ENCODE measurements at regions not wholly inside any gene's neighbourhood (a gene's known extent, or its start where the extent isn't known, plus 50 kb on each side); places are given as distances from the start of the nearest gene placed in this dataset.

GRCh38 chr10:123559066-123559822 lies 106.9 kb upstream of the GPR26 start:
- peak; percentile 66 for ATAC-seq (replicated peaks)
- Mint-ChIP-seq H3K4me3 (no peak overlapping the region), H3K9me3 (no peaks in the 10 kb centered on the region), H3K27ac (no peak overlapping the region), H3K36me3 (ENCODE audit: low read depth) (no peaks in the 10 kb centered on the region), H3K4me1 (no peaks in the 10 kb centered on the region), H3K27me3 (peaks cover 11% of the 10 kb centered on the region)

GRCh38 chr10:123559823-123560092 lies 106.4 kb upstream of the GPR26 start:
- no peak for ATAC-seq (replicated peaks)
- Mint-ChIP-seq H3K36me3 (ENCODE audit: low read depth) (no peaks in the 10 kb centered on the region), H3K4me3 (no peak overlapping the region), H3K9me3 (no peaks in the 10 kb centered on the region), H3K27me3 (peaks cover 11% of the 10 kb centered on the region), H3K27ac (no peak overlapping the region), H3K4me1 (no peaks in the 10 kb centered on the region)

GRCh38 chr10:123560301-123561140 lies 105.6 kb upstream of the GPR26 start:
- no peaks in the 10 kb centered on the region for H3K36me3 Mint-ChIP-seq (ENCODE audit: low read depth)
- no peak overlapping the region for H3K27ac Mint-ChIP-seq
- H3K4me1 Mint-ChIP-seq, result no peaks in the 10 kb centered on the region
- H3K9me3 Mint-ChIP-seq, result no peaks in the 10 kb centered on the region
- peaks cover 11% of the 10 kb centered on the region for H3K27me3 Mint-ChIP-seq
- no peak overlapping the region for H3K4me3 Mint-ChIP-seq
- no peak for ATAC-seq (replicated peaks)

- no peak overlapping the region for H3K4me3 Mint-ChIP-seq
- no peak overlapping the region for H3K27ac Mint-ChIP-seq
- no peaks in the 10 kb centered on the region for H3K36me3 Mint-ChIP-seq (ENCODE audit: low read depth)
- H3K9me3 Mint-ChIP-seq, result no peaks in the 10 kb centered on the region
- H3K27me3 Mint-ChIP-seq, result peaks cover 14% of the 10 kb centered on the region
- ATAC-seq (replicated peaks), result no peak
- no peaks in the 10 kb centered on the region for H3K4me1 Mint-ChIP-seq
These were observed 105.1 kb upstream of the GPR26 start for GRCh38 chr10:123561141-123561440.

- Mint-ChIP-seq H3K36me3 (ENCODE audit: low read depth) (no peaks in the 10 kb centered on the region), H3K27me3 (peaks cover 23% of the 10 kb centered on the region), H3K4me1 (no peaks in the 10 kb centered on the region), H3K9me3 (no peaks in the 10 kb centered on the region), H3K4me3 (no peak overlapping the region), H3K27ac (no peak overlapping the region)
- no peak for ATAC-seq (replicated peaks)
These were observed 103.8 kb upstream of the GPR26 start for GRCh38 chr10:123562387-123562786.

- no peak for ATAC-seq (replicated peaks)
- no peaks in the 10 kb centered on the region for H3K36me3 Mint-ChIP-seq (ENCODE audit: low read depth)
- H3K4me3 Mint-ChIP-seq, result no peak overlapping the region
- no peaks in the 10 kb centered on the region for H3K9me3 Mint-ChIP-seq
- H3K4me1 Mint-ChIP-seq, result no peaks in the 10 kb centered on the region
- H3K27ac Mint-ChIP-seq, result no peak overlapping the region
- H3K27me3 Mint-ChIP-seq, result peaks cover 29% of the 10 kb centered on the region
These were observed 103.2 kb upstream of the GPR26 start for GRCh38 chr10:123562811-123563580.

- Mint-ChIP-seq H3K27ac (no peak overlapping the region), H3K27me3 (peaks cover 34% of the 10 kb centered on the region), H3K4me3 (no peak overlapping the region), H3K4me1 (no peaks in the 10 kb centered on the region), H3K36me3 (ENCODE audit: low read depth) (no peaks in the 10 kb centered on the region), H3K9me3 (no peaks in the 10 kb centered on the region)
- no peak for ATAC-seq (replicated peaks)
These were observed 102.6 kb upstream of the GPR26 start for GRCh38 chr10:123563581-123563855.

- H3K4me3 Mint-ChIP-seq, result no peak overlapping the region
- ATAC-seq (replicated peaks), result no peak
- H3K27me3 Mint-ChIP-seq, result peaks cover 39% of the 10 kb centered on the region
- H3K9me3 Mint-ChIP-seq, result no peaks in the 10 kb centered on the region
- H3K4me1 Mint-ChIP-seq, result no peaks in the 10 kb centered on the region
- H3K27ac Mint-ChIP-seq, result no peak overlapping the region
- H3K36me3 Mint-ChIP-seq (ENCODE audit: low read depth), result no peaks in the 10 kb centered on the region
These were observed 102.2 kb upstream of the GPR26 start for GRCh38 chr10:123563994-123564393.

- no peaks in the 10 kb centered on the region for H3K4me1 Mint-ChIP-seq
- H3K9me3 Mint-ChIP-seq, result no peaks in the 10 kb centered on the region
- peaks cover 38% of the 10 kb centered on the region for H3K27me3 Mint-ChIP-seq
- no peak overlapping the region for H3K4me3 Mint-ChIP-seq
- H3K27ac Mint-ChIP-seq, result no peak overlapping the region
- ATAC-seq (replicated peaks), result no peak
- no peaks in the 10 kb centered on the region for H3K36me3 Mint-ChIP-seq (ENCODE audit: low read depth)
These were observed 101.5 kb upstream of the GPR26 start for GRCh38 chr10:123564631-123565030.

- H3K9me3 Mint-ChIP-seq, result no peaks in the 10 kb centered on the region
- ATAC-seq (replicated peaks), result no peak
- no peak overlapping the region for H3K27ac Mint-ChIP-seq
- no peak overlapping the region for H3K4me3 Mint-ChIP-seq
- no peaks in the 10 kb centered on the region for H3K4me1 Mint-ChIP-seq
- H3K36me3 Mint-ChIP-seq (ENCODE audit: low read depth), result no peaks in the 10 kb centered on the region
- H3K27me3 Mint-ChIP-seq, result peaks cover 33% of the 10 kb centered on the region
These were observed 100.2 kb upstream of the GPR26 start for GRCh38 chr10:123565691-123566660.

GRCh38 chr10:123567984-123568739 lies 98.0 kb upstream of the GPR26 start:
- no peak for ATAC-seq (replicated peaks)
- H3K4me1 Mint-ChIP-seq, result no peaks in the 10 kb centered on the region
- H3K27ac Mint-ChIP-seq, result no peak overlapping the region
- no peaks in the 10 kb centered on the region for H3K9me3 Mint-ChIP-seq
- H3K36me3 Mint-ChIP-seq (ENCODE audit: low read depth), result no peaks in the 10 kb centered on the region
- no peak overlapping the region for H3K4me3 Mint-ChIP-seq
- H3K27me3 Mint-ChIP-seq, result peaks cover 40% of the 10 kb centered on the region

GRCh38 chr10:123568751-123569150 lies 97.4 kb upstream of the GPR26 start:
- peaks cover 43% of the 10 kb centered on the region for H3K27me3 Mint-ChIP-seq
- no peaks in the 10 kb centered on the region for H3K36me3 Mint-ChIP-seq (ENCODE audit: low read depth)
- H3K4me1 Mint-ChIP-seq, result no peaks in the 10 kb centered on the region
- no peak for ATAC-seq (replicated peaks)
- H3K9me3 Mint-ChIP-seq, result no peaks in the 10 kb centered on the region
- no peak overlapping the region for H3K27ac Mint-ChIP-seq
- no peak overlapping the region for H3K4me3 Mint-ChIP-seq

- H3K4me1 Mint-ChIP-seq, result no peaks in the 10 kb centered on the region
- no peak for ATAC-seq (replicated peaks)
- no peak overlapping the region for H3K4me3 Mint-ChIP-seq
- H3K27ac Mint-ChIP-seq, result no peak overlapping the region
- H3K36me3 Mint-ChIP-seq (ENCODE audit: low read depth), result no peaks in the 10 kb centered on the region
- H3K9me3 Mint-ChIP-seq, result no peaks in the 10 kb centered on the region
- H3K27me3 Mint-ChIP-seq, result peaks cover 46% of the 10 kb centered on the region
These were observed 96.6 kb upstream of the GPR26 start for GRCh38 chr10:123569436-123570035.

All from activated T-helper 17 cell treated with anti-CD3 and anti-CD28 coated beads, Interleukin-2, amount 50 U/mL, for 72 hours (primary cell).